AG04450 (cell line): ENCODE measurements at regions not wholly inside any gene's neighbourhood (a gene's known extent, or its start where the extent isn't known, plus 50 kb on each side); places are given as distances from the start of the nearest gene placed in this dataset.

Experiments
- CTCF ChIA-PET: fragments of 300-600, 350-600 bp; formaldehyde crosslinking; extraction: SDS; loops from one replicate; lab custom pipeline; 2022; ENCODE audit warnings: antibody characterized with exemption, inconsistent platforms; lab: Charles Lee
- POLR2A ChIA-PET: fragments of 350-600 bp; formaldehyde crosslinking; extraction: SDS; loops from one replicate; lab custom pipeline; 2021; ENCODE audit warnings: antibody characterized with exemption, inconsistent platforms; lab: Yijun Ruan, JAX
- DNase-seq: peaks from one replicate; pipeline ENCODE4 v3.0.0-alpha.2; 2011; ENCODE audit warnings: low read depth, low spot score
- H3K27ac ChIP-seq: one replicate; pipeline ENCODE4 v1.5.1; 2012; ENCODE audit warnings: low read depth, low read length, control low read depth
- H3K27me3 ChIP-seq: one replicate; pipeline ENCODE4 v1.6.0; 2012; ENCODE audit warnings: low read length; ENCODE audit not compliant: control insufficient read depth, insufficient read depth
- H3K4me3 ChIP-seq: 2 replicates; pipeline ENCODE4 v1.5.1; 2011; ENCODE audit warnings: mild to moderate bottlenecking, low read depth, low read length, control low read depth
- H3K9me3 ChIP-seq: 2 replicates; pipeline ENCODE4 v1.5.1; 2012; ENCODE audit warnings: low read length; ENCODE audit not compliant: control insufficient read depth, insufficient read depth
- TF ChIP-seq, protein P1 (sequence below): IDR thresholded peaks from 2 replicates; pipeline ENCODE4 v1.5.1; 2011; ENCODE audit warnings: low read depth, low read length, control low read depth, inconsistent platforms

DNA sequence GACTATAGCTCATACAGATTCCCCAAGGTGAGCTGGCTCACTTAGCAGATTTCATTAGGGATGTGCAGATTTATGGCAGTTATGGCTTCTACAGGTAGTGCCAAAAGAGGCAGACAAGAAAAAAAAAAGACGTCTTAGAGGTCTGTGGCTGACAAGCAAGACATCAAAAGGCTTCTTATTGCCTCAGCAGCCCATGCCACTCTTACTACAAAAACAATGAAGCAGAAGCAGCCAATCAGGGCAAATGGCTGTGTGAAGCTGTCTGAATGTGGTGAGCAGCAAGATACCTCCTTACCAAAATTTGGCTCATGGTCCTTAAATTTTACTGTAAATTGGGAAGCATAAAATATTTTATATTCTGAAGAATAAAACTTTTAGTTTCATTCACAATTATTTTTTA, 557.5 kb upstream of the GOLIM4 start:
- POLR2A ChIA-PET, result no interaction called here
- no peak overlapping the region for H3K4me3 ChIP-seq
- DNase-seq, result no peak
- H3K27me3 ChIP-seq, result no peaks in the 10 kb centered on the region
- H3K9me3 ChIP-seq, result no peaks in the 10 kb centered on the region
- TF ChIP-seq, protein P1, sequence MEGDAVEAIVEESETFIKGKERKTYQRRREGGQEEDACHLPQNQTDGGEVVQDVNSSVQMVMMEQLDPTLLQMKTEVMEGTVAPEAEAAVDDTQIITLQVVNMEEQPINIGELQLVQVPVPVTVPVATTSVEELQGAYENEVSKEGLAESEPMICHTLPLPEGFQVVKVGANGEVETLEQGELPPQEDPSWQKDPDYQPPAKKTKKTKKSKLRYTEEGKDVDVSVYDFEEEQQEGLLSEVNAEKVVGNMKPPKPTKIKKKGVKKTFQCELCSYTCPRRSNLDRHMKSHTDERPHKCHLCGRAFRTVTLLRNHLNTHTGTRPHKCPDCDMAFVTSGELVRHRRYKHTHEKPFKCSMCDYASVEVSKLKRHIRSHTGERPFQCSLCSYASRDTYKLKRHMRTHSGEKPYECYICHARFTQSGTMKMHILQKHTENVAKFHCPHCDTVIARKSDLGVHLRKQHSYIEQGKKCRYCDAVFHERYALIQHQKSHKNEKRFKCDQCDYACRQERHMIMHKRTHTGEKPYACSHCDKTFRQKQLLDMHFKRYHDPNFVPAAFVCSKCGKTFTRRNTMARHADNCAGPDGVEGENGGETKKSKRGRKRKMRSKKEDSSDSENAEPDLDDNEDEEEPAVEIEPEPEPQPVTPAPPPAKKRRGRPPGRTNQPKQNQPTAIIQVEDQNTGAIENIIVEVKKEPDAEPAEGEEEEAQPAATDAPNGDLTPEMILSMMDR, result no peak
- H3K27ac ChIP-seq, result no peak overlapping the region
- CTCF ChIA-PET, result interaction anchor here (0.8 kb wide), 1 partner anchor 195 kb away, joined by 3 read pairs; no protein-coding TSS in a partner anchor

DNA sequence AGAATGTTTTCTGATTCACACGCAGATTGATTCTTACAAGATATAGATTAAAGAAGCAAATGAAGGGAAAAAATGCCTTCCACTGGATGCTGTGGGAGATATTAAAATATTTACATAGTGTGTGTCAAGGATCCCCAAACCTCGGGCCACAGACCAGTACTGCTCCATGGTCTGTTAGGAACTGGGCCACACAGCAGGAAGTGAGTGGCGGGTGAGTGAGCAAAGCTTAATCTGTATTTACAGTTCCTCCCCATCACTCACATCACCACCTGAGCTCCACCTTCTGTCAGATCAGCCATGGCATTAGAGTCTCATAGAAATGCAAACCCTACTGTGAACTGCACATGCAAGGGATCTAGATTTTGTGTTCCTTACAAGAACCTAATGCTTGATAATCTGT, 552.6 kb upstream of the GOLIM4 start:
- TF ChIP-seq, protein P1, result no peak
- no peak for DNase-seq
- ChIA-PET CTCF (no interaction called here), POLR2A (no interaction called here)
- no peaks in the 10 kb centered on the region for H3K9me3 ChIP-seq
- no peak overlapping the region for H3K27ac ChIP-seq
- no peaks in the 10 kb centered on the region for H3K27me3 ChIP-seq
- H3K4me3 ChIP-seq, result no peak overlapping the region

DNA sequence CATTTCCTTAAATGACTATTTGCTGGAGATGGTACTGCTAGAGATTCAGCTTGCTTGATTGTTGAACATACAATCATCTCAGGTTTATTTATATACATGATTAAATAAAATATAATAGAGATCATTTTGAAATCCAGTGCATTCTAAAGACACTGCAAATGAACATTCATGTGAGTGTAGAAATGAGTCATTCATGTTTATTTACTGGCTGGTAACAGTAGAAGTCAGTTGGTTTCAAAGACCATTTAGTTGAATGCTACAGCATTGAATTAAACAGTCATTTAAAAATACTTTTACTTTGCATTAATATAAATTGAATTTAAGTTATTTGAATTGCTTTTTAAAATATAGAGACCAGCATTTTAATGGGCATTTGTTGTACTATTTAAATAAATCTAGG, 551.9 kb upstream of the GOLIM4 start:
- H3K27ac ChIP-seq, result no peak overlapping the region
- TF ChIP-seq, protein P1, result no peak
- no peaks in the 10 kb centered on the region for H3K9me3 ChIP-seq
- DNase-seq, result peak; percentile 1
- H3K4me3 ChIP-seq, result no peak overlapping the region
- ChIA-PET CTCF (interaction anchor here (0.8 kb wide), 1 partner anchor 199 kb away, joined by 3 read pairs; no protein-coding TSS in a partner anchor), POLR2A (no interaction called here)
- H3K27me3 ChIP-seq, result no peaks in the 10 kb centered on the region

DNA sequence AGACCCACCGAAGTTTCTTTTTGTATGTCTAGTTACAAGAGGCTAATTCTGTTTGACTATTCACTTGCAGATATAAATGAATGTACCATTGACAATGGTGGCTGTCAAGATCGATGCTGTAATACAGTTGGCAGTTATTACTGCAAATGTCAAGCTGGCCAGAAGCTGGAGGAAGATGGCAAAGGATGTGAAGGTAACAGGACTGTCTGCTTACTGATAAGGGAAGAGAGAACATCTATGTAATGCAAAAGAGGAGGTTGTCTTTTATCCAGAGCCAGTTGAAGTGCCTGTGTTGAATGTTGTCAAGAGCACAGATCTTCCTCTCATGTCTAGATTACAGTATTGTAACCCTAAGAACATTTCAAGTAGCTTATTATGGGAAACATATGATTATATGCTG, 549.5 kb upstream of the GOLIM4 start:
- TF ChIP-seq, protein P1, result no peak
- Histone ChIP-seq H3K9me3 (no peaks in the 10 kb centered on the region), H3K4me3 (no peak overlapping the region), H3K27me3 (no peaks in the 10 kb centered on the region), H3K27ac (no peak overlapping the region)
- POLR2A ChIA-PET, result no interaction called here
- no peak for DNase-seq
- CTCF ChIA-PET, result no interaction called here

DNA sequence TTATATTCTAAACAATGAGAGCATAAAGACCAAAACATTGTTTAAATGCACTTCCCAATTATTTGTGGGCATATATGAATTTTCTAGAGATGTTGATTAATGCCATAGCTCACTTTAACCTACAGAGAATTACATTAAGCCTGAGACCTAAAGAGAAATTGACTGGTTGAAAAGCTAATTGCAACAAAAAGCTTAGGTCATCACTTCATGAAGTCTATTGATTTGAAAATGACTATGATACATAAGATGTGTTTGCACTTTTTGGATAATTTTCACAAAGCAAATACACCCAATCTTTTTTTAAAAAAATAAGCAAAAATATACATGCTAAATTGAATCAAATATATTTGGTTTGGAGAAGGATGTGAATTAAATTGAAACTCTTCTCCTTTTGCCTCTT, 532.8 kb upstream of the GOLIM4 start:
- Histone ChIP-seq H3K27ac (no peak overlapping the region), H3K4me3 (no peak overlapping the region), H3K27me3 (no peaks in the 10 kb centered on the region), H3K9me3 (no peaks in the 10 kb centered on the region)
- no peak for DNase-seq
- CTCF ChIA-PET, result interaction anchor here (1.0 kb wide), 1 partner anchor 219 kb away, joined by 3 read pairs; no protein-coding TSS in a partner anchor
- TF ChIP-seq, protein P1, result no peak
- POLR2A ChIA-PET, result no interaction called here
